Heart right ventricle (tissue), 16 donors: ENCODE measurements at regions not wholly inside any gene's neighbourhood (a gene's known extent, or its start where the extent isn't known, plus 50 kb on each side); places are given as distances from the start of the nearest gene placed in this dataset.
"Not testable (repeated sequence)": the region's sequence is repeated elsewhere in the genome, so short reads cannot be mapped to it uniquely, and the experiment has no call there.

ENCODE experiments used
- ATAC-seq, 8 donors: fragments of 200-7000 bp; cut with Tn5 transposase; one replicate each; pipeline ENCODE4 v1.9.1; 2020; ENCODE audit warnings: mild to moderate bottlenecking in 8 of 8, moderate library complexity in 8 of 8, moderate number of reproducible peaks in 1 of 8
- DNase-seq, 2 donors: peaks; one replicate each; pipeline ENCODE4 v3.0.0-alpha.2; 2020
- H3K27ac ChIP-seq, 10 donors: fragments of 200-600 bp; sonication (generic) in 2 of 10; one replicate each; pipeline versions ENCODE4 v1.5.0 to v1.8.0; 2020 to 2022; ENCODE audit warnings: mild to moderate bottlenecking in 3 of 10
- H3K27me3 ChIP-seq, 7 donors: fragments of 200-600 bp; one replicate each; pipeline ENCODE4 v1.8.0; 2021 to 2022; ENCODE audit warnings: mild to moderate bottlenecking in 2 of 7
- H3K36me3 ChIP-seq, 9 donors: fragments of 200-600 bp; sonication (generic) in 1 of 9; one replicate each; pipeline versions ENCODE4 v1.5.0 to v1.8.0; 2020 to 2022; ENCODE audit warnings: mild to moderate bottlenecking in 2 of 9
- H3K4me1 ChIP-seq, 9 donors: fragments of 200-600 bp; sonication (generic) in 1 of 9; one replicate each; pipeline versions ENCODE4 v1.5.0 to v1.8.0; 2020 to 2022; ENCODE audit warnings: mild to moderate bottlenecking in 4 of 9
- H3K4me3 ChIP-seq, 10 donors: fragments of 200-600 bp; sonication (generic) in 2 of 10; one replicate each; pipeline versions ENCODE4 v1.5.0 to v1.8.0; 2020 to 2022; ENCODE audit warnings: mild to moderate bottlenecking in 7 of 10, moderate library complexity in 2 of 10
- H3K9me3 ChIP-seq, 11 donors: fragments of 200-600 bp in 10 of 11; sonication (generic) in 2 of 11; one replicate each; pipeline versions ENCODE4 v1.5.0 to v1.8.0; 2013 to 2022; ENCODE audit warnings: mild to moderate bottlenecking in 2 of 11, control low read depth in 1 of 11, moderate library complexity in 1 of 11
- CTCF ChIP-seq, 9 donors: fragments of 200-600 bp; sonication (generic) in 2 of 9; IDR thresholded peaks; one replicate each; pipeline versions ENCODE4 v1.5.0 to v1.8.0; 2021 to 2022; ENCODE audit warnings: antibody characterized with exemption in 9 of 9, mild to moderate bottlenecking in 5 of 9, moderate library complexity in 1 of 9
- WGBS, 2 donors: extraction: QIAGEN DNeasy Blood & Tissue Kit; methylation state at CpG; one replicate each; pipeline ENCODE4 v1.1.7; 2013; ENCODE audit warnings: inconsistent platforms in 1 of 2; 5-methylcytosine and 5-hydroxymethylcytosine counted together
- intact Hi-C, 10 donors: fragments of 100-400 bp; cut with DNase I; formaldehyde crosslinking; loops; one replicate each; pipeline versions ENCODE4 v1.11.1 to v1.14.2; 2022
- donor health status: Arrhythmogenic right ventricular cardiomyopathy.
- donor health status: ischemic (EF 13 %, LVEDD 7.1; RV severe dilation, severe dysfunction).
- donor health status: healthy with polysubstance abuse.
- donor health status: DM: no; HTN: yes; CAD: no.
- donor health status: DM: no; HTN: no; CAD: no.
- donor health status: ischemic (EF 25% LVEDD 6.9; RV normal size, moderate dysfunction).
- donor health status: ischemic (EF 25% LVEDD 5.7; RV mildly dilated, moderate dysfunction).
- donor health status: healthy.
- donor health status: DM: yes; HTN: yes; CAD: no.
- donor health status: Ischemic cardiomyopathy.
- donor health status: ischemic (EF 35%, LVEDD 5.7; RV mildly dilated, moderate dysfunction).
- donor health status: nonischemic (EF 11% LVEDD 7.7; RV severe dilation, severe dysfunction).
- donor health status: DM: yes; HTN: yes; CAD: no.
- donor health status: PGD.
- donor health status: ischemic (EF 29% LVEDD 5.4; RV normal size, mild dysfunction).
- donor health status: nonischemic (EF 23%, LVEDD 6.1; RV moderate dilation, normal function).

DNA sequence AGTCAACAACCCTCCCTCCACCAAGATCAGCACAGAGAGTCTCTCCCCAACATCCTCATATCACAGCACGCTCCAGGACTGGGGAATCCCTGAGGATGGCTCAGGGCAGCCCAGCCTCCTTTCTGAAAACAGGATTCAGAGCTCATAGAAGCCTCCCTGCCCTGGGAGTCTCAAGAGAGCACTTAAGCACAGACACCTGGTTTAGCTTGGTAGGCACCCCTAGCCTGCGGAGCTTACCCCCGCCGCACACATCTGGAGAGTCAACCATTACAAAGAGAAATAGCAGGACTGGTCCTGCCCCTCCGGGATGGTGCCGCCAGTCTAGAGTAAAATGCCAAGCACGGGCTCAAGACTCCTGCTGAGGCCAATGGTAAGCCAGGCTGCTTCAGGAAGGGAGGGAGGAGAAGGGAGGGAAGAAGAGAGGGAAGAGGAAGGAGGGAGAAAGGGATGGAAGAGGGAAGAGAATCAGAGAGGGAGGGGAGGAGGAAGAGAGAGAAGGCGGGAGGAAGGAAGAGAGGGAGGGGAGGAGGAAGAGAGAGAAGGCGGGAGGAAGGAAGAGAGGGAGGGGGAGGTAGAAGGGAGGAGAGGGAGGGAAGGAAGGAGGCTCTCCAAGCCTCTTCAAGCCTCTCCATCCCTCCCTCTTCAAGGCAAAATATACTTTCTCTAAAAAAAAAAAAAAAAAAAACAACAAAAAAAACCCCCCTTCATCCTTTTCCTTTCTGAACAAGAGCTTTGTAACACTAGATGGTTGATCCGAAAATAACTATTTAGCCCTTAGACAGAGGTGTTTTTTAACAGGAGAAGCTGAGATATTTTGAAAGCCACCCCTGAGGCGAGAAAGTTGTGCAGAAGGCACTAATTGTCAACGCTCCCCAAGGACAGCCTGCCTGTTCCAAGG is 278.6 kb upstream of the TLE3 start:
- intact Hi-C loops: loop anchor here in 1 of 10 donors (10.0 kb wide), 1 partner anchor 901 kb away; no protein-coding TSS in a partner anchor
- WGBS, 2 donors: 17 to 19% methylated on average over 12 of the region's 12 CpGs
- H3K4me1 ChIP-seq: peaks cover 12 to 34% (median 29%) of the 10 kb centered on the region in 9 donors
- peak overlapping the region in 4 of 10 donors; percentile 10 to 58 (median 29) for H3K27ac ChIP-seq
- DNase-seq (no peak), ATAC-seq (peak in 6 of 8 donors; percentile 22 to 41 (median 32))
- H3K4me3 ChIP-seq: peak overlapping the region in 6 of 10 donors; percentile 0 to 24 (median 15)
- H3K9me3 ChIP-seq: peaks cover 0 to 2% (median 0%) of the 10 kb centered on the region in 11 donors
- no peaks in the 10 kb centered on the region for H3K36me3 ChIP-seq
- H3K27me3 ChIP-seq: peaks cover 0 to 12% (median 5%) of the 10 kb centered on the region in 7 donors
- TF ChIP-seq CTCF (IDR thresholded peaks at IDR 0.05): no peak

DNA sequence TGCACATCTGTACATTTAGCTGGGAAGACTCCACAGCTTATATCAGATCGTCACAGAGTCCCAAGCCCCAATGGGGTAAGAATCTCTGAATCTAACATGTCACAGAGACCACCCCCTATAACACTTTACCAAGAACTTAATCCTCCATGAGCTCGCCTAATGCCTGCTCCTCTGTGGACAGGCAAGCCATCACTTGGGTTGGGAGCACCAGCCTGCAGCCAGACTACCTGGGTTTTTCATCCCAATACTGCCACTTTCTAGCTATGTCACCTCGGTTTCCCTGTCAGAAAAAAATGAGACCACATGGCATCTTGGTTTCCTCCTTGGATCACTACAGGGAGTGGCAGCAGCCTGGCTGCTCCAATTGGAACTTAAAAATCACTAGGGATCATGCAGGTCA is 277.9 kb upstream of the TLE3 start:
- intact Hi-C loops: loop anchor here in 1 of 10 donors (10.0 kb wide), 1 partner anchor 901 kb away; no protein-coding TSS in a partner anchor
- H3K4me1 ChIP-seq: peaks cover 12 to 34% (median 29%) of the 10 kb centered on the region in 9 donors
- no peak for TF ChIP-seq CTCF (IDR thresholded peaks at IDR 0.05)
- DNase-seq (no peak), ATAC-seq (no peak)
- no peak overlapping the region for H3K4me3 ChIP-seq
- H3K27ac ChIP-seq: no peak overlapping the region
- no peaks in the 10 kb centered on the region for H3K36me3 ChIP-seq
- WGBS, 2 donors: 71 to 77% methylated on average over 3 of the region's 3 CpGs
- H3K27me3 ChIP-seq: peaks cover 0 to 12% (median 5%) of the 10 kb centered on the region in 7 donors
- H3K9me3 ChIP-seq: no peaks in the 10 kb centered on the region

- peak in 4 of 8 donors; percentile 22 to 62 (median 44) for ATAC-seq
- Histone ChIP-seq H3K4me1 (peaks cover 12 to 34% (median 29%) of the 10 kb centered on the region in 9 donors), H3K36me3 (no peaks in the 10 kb centered on the region), H3K4me3 (no peak overlapping the region), H3K9me3 (no peaks in the 10 kb centered on the region), H3K27me3 (peaks cover 0 to 12% (median 5%) of the 10 kb centered on the region in 7 donors), H3K27ac (no peak overlapping the region)
- no peak for DNase-seq
- no peak for TF ChIP-seq CTCF (IDR thresholded peaks at IDR 0.05)
- intact Hi-C loops: loop anchor here in 1 of 10 donors (10.0 kb wide), 1 partner anchor 900 kb away; no protein-coding TSS in a partner anchor
- WGBS, 2 donors: 47 to 56% methylated on average over 13 of the region's 13 CpGs
Measured at GRCh38 chr15:70375006-70375431, 277.3 kb upstream of the TLE3 start.

DNA sequence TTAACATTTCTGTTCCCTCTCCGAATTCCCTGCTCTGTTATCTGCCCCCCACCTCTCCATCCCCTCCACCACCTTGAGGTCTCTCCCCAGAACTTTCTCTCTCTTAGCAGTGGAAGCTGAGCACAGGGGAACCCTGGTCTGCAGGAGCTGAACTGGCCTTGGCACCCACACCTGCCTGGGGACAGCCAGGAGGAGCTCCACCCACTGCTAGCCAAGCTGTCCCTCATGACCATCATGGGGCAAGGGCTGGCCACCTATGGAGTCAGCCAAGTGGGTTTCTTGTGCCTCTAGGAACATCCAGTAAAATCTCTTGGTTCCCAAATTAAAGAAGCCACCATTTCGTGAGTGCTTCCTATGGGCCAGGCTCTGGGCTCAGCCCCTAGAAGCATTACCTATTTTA is 276.4 kb upstream of the TLE3 start:
- WGBS, 2 donors: 98 to 99% methylated on average over 2 of the region's 2 CpGs
- H3K27me3 ChIP-seq: peaks cover 0 to 12% (median 6%) of the 10 kb centered on the region in 7 donors
- no peak overlapping the region for H3K27ac ChIP-seq
- H3K4me3 ChIP-seq: no peak overlapping the region
- intact Hi-C loops: loop anchor here in 1 of 10 donors (10.0 kb wide), 1 partner anchor 899 kb away; no protein-coding TSS in a partner anchor
- H3K9me3 ChIP-seq: no peaks in the 10 kb centered on the region
- no peak for DNase-seq
- TF ChIP-seq CTCF (IDR thresholded peaks at IDR 0.05): no peak
- no peaks in the 10 kb centered on the region for H3K36me3 ChIP-seq
- peaks cover 12 to 34% (median 29%) of the 10 kb centered on the region in 9 donors for H3K4me1 ChIP-seq
- ATAC-seq: no peak

GRCh38 chr15:70373439-70373838 is 275.7 kb upstream of the TLE3 start:
- intact Hi-C loops: loop anchor here in 1 of 10 donors (10.0 kb wide), 1 partner anchor 899 kb away; no protein-coding TSS in a partner anchor
- Histone ChIP-seq H3K27me3 (peaks cover 0 to 12% (median 7%) of the 10 kb centered on the region in 7 donors), H3K4me1 (peaks cover 12 to 34% (median 29%) of the 10 kb centered on the region in 9 donors)
- not testable (repeated sequence) for ATAC-seq, H3K27ac ChIP-seq, DNase-seq, H3K4me3 ChIP-seq, H3K9me3 ChIP-seq, H3K36me3 ChIP-seq
- 97 to 99% methylated on average over 4 of the region's 4 CpGs for WGBS, 2 donors

- H3K4me1 ChIP-seq, H3K27ac ChIP-seq, ATAC-seq, H3K36me3 ChIP-seq, H3K4me3 ChIP-seq, H3K9me3 ChIP-seq, DNase-seq: not testable (repeated sequence)
- intact Hi-C loops: loop anchor here in 7 of 10 donors (10.0 kb wide), 7 partner anchors 263 to 893 kb away; partner anchors contain the start of gene TLE3 (in 2 of the 7)
- 83 to 84% methylated on average over 14 of the region's 14 CpGs for WGBS, 2 donors
- H3K27me3 ChIP-seq: peaks cover 0 to 24% (median 11%) of the 10 kb centered on the region in 7 donors
Measured at GRCh38 chr15:70367913-70368705, 270.4 kb upstream of the TLE3 start.
